Kidney glomerular epithelial cell (primary cell): ENCODE measurements at regions not wholly inside any gene's neighbourhood (a gene's known extent, or its start where the extent isn't known, plus 50 kb on each side); places are given as distances from the start of the nearest gene placed in this dataset.

Experiments
- DNase-seq: peaks from one replicate; lab custom pipeline; 2025; lab: John Stamatoyannopoulos, UW

DNA sequence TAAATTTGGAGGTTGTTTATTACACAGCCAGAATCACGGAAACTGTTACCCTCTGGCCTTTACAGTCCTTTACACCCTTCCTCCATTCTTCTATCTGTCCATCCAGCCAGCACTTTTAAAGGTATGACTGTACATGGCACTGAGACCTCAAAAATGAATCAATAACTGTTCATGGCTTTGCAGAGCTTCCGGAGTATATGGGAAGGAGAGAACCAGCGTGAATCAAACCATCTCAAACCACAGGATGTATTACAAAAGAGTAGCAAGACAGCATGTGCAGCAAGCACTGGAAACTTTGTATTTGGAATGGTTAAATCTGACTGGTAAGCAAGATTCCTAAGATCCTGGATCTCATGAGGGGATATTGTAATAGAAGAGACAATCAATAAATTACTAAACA, 228.5 kb upstream of the CASK start:
- DNase-seq: no peak

DNA sequence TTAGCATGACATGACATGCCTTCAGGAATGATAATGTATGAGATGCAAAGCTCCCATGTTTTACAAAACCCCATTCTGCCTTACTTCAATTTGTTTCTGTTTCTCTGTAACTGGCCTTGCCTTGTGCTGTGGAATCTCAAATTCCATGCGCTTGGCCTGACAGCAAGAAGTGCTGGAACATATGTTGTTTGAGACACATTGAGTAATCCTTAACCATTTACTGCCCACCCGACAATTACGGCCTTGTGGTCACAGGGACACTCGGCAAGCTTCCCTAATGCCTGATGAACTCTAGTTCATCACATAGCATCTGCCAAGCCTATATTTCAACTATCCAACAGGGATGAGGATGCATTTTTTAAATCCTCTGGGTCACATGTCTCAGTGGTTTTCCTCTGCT, 226.4 kb upstream of the CASK start:
- DNase-seq: no peak

DNA sequence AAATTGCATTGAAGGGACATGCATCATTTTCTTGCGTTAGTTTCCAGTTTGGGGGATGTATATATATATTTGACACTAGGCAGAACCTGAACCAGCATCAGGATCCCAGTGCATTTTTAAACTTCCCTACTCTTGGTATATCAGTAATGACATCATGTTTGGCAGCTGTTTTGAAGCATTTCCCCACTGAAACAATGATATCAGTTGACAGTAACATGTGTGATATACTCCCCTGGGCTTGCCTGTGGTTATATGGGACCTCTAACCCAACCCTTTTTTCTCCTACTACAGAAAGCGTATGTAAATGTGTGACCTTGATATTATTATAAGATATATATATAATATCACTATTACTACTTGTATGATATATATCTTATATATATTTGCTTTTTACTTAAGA, 225.9 kb upstream of the CASK start:
- no peak for DNase-seq

DNA sequence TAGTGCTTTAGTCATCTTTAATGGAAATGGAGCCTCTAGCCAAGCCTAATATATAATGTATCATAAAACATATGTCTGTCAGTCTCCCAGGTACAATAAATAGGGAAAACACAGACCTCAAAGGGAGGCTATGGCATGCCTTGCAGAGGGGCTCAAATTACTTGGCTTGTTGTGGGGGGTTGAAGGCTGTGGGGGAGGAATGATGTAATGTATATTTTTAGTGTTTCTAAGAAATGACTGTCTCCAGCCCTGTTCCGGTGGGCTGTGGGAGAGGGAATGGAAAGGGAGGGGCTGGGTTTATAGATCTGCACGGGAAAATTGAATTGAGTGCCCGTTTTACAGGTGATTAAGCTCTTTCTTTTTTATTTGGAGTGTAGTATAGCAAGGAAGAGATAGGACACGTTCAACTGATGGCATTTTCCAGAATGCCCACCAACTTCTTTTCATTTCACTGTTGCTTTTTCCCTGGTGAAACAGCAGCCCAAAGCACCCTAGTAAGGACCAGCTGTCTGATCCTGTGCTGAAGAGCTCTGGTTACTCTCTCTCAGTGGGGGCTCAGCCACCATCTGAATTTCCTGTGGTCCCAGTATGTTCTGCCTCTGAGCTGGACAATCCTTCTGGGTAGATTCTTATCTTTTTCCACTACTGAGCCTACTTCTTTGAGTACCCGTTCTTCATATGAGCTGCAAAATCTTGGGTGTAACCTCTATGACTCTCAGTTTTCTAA, 220.7 kb upstream of the CASK start:
- no peak for DNase-seq

DNA sequence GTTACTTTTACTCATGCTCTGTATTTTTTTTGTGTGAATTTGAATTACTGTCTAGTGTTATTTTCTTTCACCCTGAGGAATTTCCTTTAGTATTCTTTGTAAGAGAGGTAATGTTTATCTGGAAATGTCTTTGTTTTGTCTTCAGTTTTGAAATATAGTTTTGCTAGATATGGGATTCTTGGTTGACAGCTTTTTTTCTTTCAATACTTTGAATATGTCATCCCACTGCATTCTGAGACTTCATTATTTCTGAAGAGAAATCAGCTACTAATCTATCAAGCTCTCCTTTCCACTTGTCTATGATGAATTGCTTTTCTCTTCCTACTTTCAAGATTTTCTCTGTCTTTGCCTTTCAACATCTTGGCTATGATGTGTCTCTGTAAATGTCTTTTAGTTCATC, 217.0 kb upstream of the CASK start:
- no peak for DNase-seq

- DNase-seq: no peak
Observed at GRCh38 chrX:42135583-42136228, 212.4 kb upstream of the CASK start.

GRCh38 chrX:42131856-42132255, 208.5 kb upstream of the CASK start:
- no peak for DNase-seq

- DNase-seq: no peak
Observed at GRCh38 chrX:42129022-42129940, 205.9 kb upstream of the CASK start.

- no peak for DNase-seq
Observed at GRCh38 chrX:42128587-42128986, 205.2 kb upstream of the CASK start.

DNA sequence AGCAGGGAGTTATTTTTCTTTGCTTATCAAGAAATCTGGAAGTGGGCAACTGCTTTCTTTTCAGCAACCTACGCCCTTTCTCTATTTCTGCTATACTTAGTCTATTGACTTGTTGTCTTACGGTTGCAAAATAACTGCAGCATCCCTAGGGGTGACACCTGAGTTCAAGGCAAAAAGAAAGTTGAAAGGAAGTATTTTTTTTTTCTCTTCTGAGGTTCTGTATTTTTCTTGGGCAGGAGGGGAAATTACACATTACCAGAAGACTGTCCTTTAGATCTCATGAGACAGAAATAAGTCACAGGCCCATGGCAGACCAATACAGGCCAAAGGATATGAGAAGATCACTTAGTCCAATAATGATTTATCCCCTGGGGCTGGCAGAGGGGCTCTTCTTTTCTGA, 204.7 kb upstream of the CASK start:
- no peak for DNase-seq

GRCh38 chrX:42127563-42127962, 204.2 kb upstream of the CASK start:
- no peak for DNase-seq

- DNase-seq: no peak
Observed at GRCh38 chrX:42123369-42123768, 200.0 kb upstream of the CASK start.

DNA sequence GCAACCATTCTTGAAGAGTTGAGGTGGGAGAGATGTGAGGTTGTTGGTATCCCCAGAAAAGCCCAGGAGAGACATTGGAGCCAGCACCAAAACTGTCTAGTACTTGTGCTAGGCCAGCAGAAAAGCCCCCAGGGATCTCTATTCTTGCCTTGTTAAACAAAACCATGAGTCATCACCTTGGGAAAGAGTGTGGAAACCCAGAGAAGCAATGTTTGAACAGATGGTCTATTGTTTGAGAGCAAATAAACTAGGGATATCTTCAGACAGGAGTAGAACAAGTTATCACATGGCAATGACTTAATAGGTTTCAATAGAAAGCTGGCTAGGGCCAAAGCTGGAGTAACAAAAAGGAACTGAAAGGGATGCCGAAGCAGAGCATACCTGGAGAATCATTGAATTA, 195.7 kb upstream of the CASK start:
- DNase-seq: peak; percentile 11

DNA sequence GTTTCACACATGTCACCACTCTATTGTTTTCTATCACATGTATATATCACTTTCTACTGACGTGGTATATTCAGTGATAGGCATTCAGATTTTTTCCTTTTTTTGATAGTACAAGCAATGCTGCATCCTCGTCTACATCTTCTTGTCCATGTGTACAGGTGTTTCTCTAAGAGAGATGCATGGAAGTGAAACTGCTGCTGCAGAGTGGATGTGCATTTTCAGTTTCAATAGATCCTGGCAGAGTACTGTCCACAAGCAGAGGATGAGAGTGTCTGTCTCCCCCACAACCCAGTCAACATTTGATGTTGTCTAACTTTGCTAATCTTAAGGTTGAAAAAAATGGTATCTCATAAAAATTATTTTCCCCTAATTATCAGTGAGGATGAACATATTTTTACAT, 194.0 kb upstream of the CASK start:
- DNase-seq: no peak

DNA sequence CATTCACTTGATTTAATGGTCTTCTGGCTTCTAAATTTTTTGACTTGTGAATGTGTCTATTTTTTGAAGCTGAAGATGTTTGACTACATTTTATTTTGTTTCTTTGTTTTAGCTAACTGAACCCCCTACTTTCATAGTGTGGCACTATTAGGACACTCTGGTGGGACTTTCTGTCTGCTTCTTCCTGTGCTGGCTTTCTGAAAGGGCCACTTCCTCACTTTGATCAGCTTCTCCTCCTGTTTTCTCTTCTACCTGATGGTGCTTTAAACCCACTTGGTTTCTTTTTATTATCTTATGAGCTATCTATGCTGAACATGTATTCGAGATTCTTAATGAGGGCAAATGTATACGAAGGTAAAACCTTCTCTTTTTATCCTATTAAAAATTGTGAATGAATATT, 186.1 kb upstream of the CASK start:
- no peak for DNase-seq

GRCh38 chrX:42107495-42108488, 184.4 kb upstream of the CASK start:
- DNase-seq: no peak

- DNase-seq: no peak
Observed at GRCh38 chrX:42106556-42106955, 183.2 kb upstream of the CASK start.

DNA sequence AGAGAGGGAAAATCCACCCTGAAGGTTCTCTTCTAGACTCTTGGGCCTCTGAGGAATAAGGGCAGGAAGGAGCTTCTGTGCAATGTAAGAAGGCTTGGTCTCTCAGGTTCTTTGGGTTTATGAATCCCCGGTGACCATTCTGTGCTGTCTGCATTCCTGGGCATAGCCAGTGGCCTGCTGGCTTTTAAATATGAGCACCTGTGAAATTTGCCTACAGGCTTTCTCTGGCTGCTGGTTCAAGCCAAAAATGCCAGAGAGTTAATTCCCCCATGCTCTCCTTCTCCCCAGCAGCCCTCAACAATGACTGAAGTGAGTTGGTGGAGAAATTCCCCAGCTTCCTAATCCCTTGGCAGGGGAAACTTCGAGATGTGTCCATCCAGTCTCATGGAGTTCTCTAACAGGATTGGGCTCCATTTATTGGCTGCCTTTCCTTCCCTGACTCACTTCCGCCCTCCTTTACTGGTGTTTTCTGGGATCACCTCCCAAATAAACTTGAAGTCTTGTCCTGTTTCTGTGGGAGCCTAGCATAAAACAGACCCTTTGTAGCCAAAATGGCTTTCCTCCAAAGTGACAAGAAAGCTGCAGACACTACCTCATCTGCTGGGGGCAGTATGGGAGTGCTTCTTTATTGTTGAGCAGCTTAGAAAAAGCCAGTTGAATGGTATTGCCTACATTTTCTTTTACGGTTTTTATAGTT, 179.4 kb upstream of the CASK start:
- DNase-seq: no peak

GRCh38 chrX:42098900-42099299, 175.5 kb upstream of the CASK start:
- no peak for DNase-seq

DNA sequence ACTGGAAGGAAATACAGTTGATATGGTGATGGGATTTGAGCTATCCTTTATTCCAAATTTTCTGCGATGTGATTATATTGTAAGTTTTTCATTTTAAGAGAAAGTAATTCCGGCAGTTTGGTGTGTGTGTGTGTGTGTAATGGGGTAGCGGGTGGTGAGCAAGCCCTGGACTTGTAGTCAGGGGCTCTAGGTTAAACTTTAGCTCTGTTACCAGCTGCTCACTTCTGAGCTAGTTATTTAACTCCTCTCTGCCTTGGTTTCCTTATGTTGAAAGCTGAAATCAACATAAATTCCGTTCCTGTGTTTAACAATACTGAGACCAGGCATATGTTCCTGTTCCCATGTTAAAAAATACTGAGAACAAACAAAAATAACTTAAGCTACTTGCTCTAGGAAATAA, 174.1 kb upstream of the CASK start:
- no peak for DNase-seq
